HL-60 (cell line): ENCODE measurements at regions not wholly inside any gene's neighbourhood (a gene's known extent, or its start where the extent isn't known, plus 50 kb on each side); places are given as distances from the start of the nearest gene placed in this dataset.

Source experiments
- CTCF ChIP-seq: IDR thresholded peaks from one replicate; pipeline ENCODE4 v1.5.1; 2011; ENCODE audit warnings: low read length, control low read depth, inconsistent platforms; ENCODE audit not compliant: insufficient read depth
- POLR2AphosphoS5 ChIP-seq: IDR thresholded peaks from 2 replicates; pipeline ENCODE4 v1.6.1; 2012; ENCODE audit warnings: low read depth
- REST ChIP-seq: IDR thresholded peaks from 2 replicates; pipeline ENCODE4 v1.6.1; 2012; ENCODE audit warnings: low read depth; ENCODE audit not compliant: insufficient replicate concordance

DNA sequence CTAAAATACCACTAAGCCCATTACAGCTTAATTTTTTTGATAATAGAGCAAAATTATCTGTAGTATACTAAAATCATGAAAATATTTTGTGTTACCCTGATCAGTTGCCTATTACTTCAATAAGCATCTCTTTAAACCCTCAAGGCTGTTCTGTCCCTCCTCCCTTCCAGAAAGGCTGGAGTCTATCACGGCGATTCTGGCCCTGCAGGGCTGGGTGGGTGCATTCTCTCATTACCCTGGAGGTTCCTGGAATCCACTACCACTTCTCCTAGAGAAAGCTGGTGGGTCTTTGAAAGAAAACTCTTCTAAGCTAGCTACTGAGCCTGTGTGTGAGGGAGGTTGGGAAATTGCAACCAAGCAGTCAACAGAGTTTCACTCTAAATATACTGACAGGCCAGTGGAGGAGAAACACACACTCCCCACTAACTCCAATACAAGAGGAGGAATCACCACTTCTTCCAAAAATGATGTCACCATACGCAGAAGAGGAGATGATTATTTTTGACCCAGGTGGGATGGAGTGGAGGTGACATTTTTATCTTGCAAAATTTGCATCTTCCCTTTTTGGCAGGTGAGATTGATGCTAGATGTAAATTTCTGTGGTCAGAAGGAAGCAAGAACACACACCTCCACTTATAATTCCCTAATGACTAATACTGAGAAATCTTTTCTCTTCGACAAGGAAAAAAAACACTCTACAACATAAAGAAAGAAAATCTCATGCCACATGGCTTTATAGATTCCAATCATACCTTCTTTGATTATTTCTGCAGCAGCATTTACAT lies 182.3 kb upstream of the PHACTR1 start:
- TF ChIP-seq CTCF (no peak), POLR2AphosphoS5 (no peak), REST (no peak)
